Mammary epithelial cell (primary cell): ENCODE measurements at regions not wholly inside any gene's neighbourhood (a gene's known extent, or its start where the extent isn't known, plus 50 kb on each side); places are given as distances from the start of the nearest gene placed in this dataset.

Experiments
- EZH2 ChIP-seq: IDR thresholded peaks from 2 replicates; pipeline ENCODE4 v1.6.1; 2012; ENCODE audit warnings: low read length, inconsistent platforms, borderline replicate concordance
- TF ChIP-seq, protein P1 (sequence below), 2 donors: IDR thresholded peaks in 1 of 2; conservative IDR thresholded peaks in 1 of 2; 2 replicates each; pipeline ENCODE4 v1.5.1; 2011 to 2012; ENCODE audit warnings: inconsistent platforms in 2 of 2, low read length in 2 of 2, mild to moderate bottlenecking in 2 of 2, control low read depth in 1 of 2, low read depth in 1 of 2; ENCODE audit not compliant: insufficient read depth in 1 of 2; ENCODE audit errors: extremely low read depth in 1 of 2

DNA sequence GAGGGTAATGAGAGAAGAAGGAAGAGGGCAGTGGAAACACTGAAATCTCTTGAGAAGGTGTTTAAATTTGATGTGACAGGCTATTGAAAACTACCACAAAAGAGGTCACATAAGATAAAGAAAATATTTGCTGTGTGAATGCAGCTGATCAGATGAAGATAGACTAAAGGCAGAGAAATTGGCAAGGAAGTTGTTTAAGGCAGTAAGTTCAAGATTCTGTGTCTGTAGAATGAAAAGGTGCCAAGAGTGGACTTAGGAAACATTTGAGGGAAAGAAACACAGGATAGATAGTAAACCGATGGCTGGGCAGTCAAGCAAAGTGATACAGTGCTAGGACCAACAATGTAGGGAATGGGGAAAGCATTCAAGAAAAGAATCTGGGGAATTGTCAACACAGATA is 332.3 kb upstream of the MARCKS start:
- TF ChIP-seq, protein P1, sequence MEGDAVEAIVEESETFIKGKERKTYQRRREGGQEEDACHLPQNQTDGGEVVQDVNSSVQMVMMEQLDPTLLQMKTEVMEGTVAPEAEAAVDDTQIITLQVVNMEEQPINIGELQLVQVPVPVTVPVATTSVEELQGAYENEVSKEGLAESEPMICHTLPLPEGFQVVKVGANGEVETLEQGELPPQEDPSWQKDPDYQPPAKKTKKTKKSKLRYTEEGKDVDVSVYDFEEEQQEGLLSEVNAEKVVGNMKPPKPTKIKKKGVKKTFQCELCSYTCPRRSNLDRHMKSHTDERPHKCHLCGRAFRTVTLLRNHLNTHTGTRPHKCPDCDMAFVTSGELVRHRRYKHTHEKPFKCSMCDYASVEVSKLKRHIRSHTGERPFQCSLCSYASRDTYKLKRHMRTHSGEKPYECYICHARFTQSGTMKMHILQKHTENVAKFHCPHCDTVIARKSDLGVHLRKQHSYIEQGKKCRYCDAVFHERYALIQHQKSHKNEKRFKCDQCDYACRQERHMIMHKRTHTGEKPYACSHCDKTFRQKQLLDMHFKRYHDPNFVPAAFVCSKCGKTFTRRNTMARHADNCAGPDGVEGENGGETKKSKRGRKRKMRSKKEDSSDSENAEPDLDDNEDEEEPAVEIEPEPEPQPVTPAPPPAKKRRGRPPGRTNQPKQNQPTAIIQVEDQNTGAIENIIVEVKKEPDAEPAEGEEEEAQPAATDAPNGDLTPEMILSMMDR (conservative IDR thresholded peaks at IDR 0.05 in 1 of 2, IDR thresholded peaks at IDR 0.05 in 1 of 2; ENCODE audit: extremely low read depth in 1 of 2, insufficient read depth in 1 of 2, low read depth in 1 of 2, low read length in 2 of 2): no peak
- no peak for TF ChIP-seq EZH2
